ENCODE measurements at regions not wholly inside any gene's neighbourhood (a gene's known extent, or its start where the extent isn't known, plus 50 kb on each side); places are given as distances from the start of the nearest gene placed in this dataset.

DNA sequence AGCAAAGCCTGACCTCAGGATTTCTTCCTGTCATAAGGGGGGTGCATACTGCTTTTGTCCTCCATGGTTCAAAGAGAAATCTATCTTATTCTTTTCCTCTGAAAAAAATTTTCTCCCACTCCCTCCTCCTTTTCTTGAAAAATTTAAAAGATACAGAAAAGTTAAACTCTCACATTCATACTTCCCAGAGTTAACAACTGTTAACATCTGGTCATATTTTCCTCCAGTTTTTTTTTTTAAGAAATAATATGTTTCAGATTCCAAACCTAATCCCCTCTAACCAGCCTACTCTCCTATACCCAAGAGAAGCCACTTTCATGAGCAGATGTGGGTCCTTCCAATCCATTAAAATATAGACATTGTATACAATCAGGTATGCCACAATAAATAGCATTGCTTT, 378.9 kb upstream of the HNRNPA3 start:
- ChIA-PET CTCF (no interaction called here), POLR2A (no interaction called here)
- DNase-seq (ENCODE audit: low read depth, low spot score): no peak
- no peak for TF ChIP-seq CTCF (IDR thresholded peaks at IDR 0.05; ENCODE audit: insufficient read depth, low read length, missing control alignments)
- no peak overlapping the region for H3K4me3 ChIP-seq (ENCODE audit: low read depth, low read length)

DNA sequence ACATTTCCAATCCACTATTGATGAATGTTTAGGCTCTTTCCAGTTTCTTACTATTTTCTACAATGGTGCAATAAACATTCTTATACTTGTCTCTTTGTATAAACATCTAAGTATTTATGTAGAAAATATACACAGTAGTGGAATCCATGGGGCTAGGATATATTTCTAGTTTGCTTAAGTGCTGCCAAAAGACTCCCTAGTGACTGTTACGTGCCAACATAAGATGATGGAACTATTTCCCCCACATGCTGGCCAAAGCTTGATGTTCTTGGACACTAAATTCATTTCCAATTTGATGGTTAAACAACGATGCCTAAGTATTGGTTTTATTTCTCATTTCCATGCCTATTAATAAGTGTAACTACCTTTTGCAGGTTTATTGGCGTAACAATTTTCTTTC, 378.4 kb upstream of the HNRNPA3 start:
- no peak for DNase-seq (ENCODE audit: low read depth, low spot score)
- H3K4me3 ChIP-seq (ENCODE audit: low read depth, low read length): no peak overlapping the region
- POLR2A ChIA-PET: no interaction called here
- CTCF ChIA-PET: no interaction called here
- no peak for TF ChIP-seq CTCF (IDR thresholded peaks at IDR 0.05; ENCODE audit: insufficient read depth, low read length, missing control alignments)

DNA sequence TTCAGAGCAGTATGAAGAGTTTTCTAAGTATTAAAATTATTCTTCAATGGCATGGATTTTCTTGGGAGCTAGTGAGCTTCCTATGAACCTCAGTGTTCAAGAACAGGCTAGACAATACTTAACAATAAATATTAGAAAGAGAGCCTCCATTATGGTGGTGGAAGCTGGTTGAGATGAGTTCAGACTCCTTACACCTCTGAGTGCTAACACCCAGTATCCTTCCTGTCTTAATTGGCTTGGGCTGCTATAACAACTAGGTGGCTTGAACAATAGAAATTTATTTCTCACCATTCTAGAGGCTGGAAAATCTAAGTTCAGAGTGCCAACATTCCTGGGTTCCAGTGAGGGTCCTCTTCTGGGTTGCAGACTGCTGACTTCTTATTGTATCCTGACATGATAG, 369.4 kb upstream of the HNRNPA3 start:
- no peak for TF ChIP-seq CTCF (IDR thresholded peaks at IDR 0.05; ENCODE audit: insufficient read depth, low read length, missing control alignments)
- no peak for DNase-seq (ENCODE audit: low read depth, low spot score)
- no peak overlapping the region for H3K4me3 ChIP-seq (ENCODE audit: low read depth, low read length)
- ChIA-PET CTCF (interaction anchor here (0.6 kb wide), 1 partner anchor 386 kb away, joined by 4 read pairs; no protein-coding TSS in a partner anchor), POLR2A (no interaction called here)

- TF ChIP-seq CTCF (IDR thresholded peaks at IDR 0.05; ENCODE audit: insufficient read depth, low read length, missing control alignments): no peak
- ChIA-PET CTCF (no interaction called here), POLR2A (no interaction called here)
- no peak for DNase-seq (ENCODE audit: low read depth, low spot score)
- H3K4me3 ChIP-seq (ENCODE audit: low read depth, low read length): no peak overlapping the region
Measured at GRCh38 chr2:176844461-176844860, 368.1 kb upstream of the HNRNPA3 start.

DNA sequence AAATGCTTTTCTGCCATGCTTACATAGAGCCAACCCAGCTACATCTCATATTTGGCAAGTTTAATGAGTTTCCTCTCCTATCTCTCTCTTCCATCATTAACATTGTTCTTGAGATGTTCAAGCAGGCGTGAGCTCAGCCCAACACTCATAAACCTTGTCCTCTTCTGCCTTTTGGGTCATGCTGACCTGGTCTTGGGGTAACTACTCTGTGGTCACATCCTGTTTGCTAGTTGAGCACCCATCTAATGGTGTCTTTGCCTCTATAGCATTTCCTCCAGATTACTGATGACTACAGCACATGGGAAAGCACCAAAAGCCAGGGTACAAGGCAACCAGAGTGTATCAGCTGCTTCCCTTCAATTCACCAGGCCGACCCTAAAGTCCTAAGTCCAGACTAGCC, 366.9 kb upstream of the HNRNPA3 start:
- DNase-seq (ENCODE audit: low read depth, low spot score): no peak
- no peak for TF ChIP-seq CTCF (IDR thresholded peaks at IDR 0.05; ENCODE audit: insufficient read depth, low read length, missing control alignments)
- ChIA-PET POLR2A (no interaction called here), CTCF (no interaction called here)
- no peak overlapping the region for H3K4me3 ChIP-seq (ENCODE audit: low read depth, low read length)

DNA sequence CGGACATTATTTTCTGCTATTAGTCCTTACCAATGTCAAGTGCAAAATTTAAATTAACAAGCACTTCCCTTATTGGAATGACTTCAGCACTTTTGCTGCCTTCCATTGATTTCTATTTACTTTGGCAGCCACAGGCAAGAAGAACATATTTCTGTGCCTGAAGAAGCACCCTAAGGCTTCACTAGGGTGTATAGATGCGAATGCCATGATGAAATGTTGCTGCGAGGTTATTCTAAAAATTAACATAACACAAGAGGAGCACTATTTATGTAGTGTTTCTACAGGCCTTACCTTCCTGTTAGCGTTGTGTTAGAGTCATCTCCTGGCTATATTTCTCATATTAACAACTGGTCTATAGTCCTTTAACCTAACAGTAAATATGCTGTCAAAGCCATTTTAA, 365.0 kb upstream of the HNRNPA3 start:
- ChIA-PET POLR2A (no interaction called here), CTCF (no interaction called here)
- no peak overlapping the region for H3K4me3 ChIP-seq (ENCODE audit: low read depth, low read length)
- no peak for TF ChIP-seq CTCF (IDR thresholded peaks at IDR 0.05; ENCODE audit: insufficient read depth, low read length, missing control alignments)
- DNase-seq (ENCODE audit: low read depth, low spot score): no peak

All from AG04449 (cell line).